Mesothelial cell of epicardium (in vitro differentiated cells): ENCODE measurements at regions not wholly inside any gene's neighbourhood (a gene's known extent, or its start where the extent isn't known, plus 50 kb on each side); places are given as distances from the start of the nearest gene placed in this dataset.

ENCODE experiments used
- DNase-seq, 2 experiments: peaks; one replicate each; pipeline ENCODE4 v3.0.0; 2021; ENCODE audit warnings: low spot score in 2 of 2; ENCODE audit not compliant: unreplicated experiment in 2 of 2
- H3K27ac Mint-ChIP-seq: 2 replicates; pipeline ENCODE4 v1.8.0; 2021; ENCODE audit warnings: mixed read lengths
- H3K27me3 Mint-ChIP-seq: 2 replicates; pipeline ENCODE4 v1.8.0; 2021; ENCODE audit warnings: low read depth, mixed read lengths
- H3K36me3 Mint-ChIP-seq: 2 replicates; pipeline ENCODE4 v1.8.0; 2021; ENCODE audit warnings: mixed read lengths
- H3K4me1 Mint-ChIP-seq: 2 replicates; pipeline ENCODE4 v1.8.0; 2021; ENCODE audit warnings: mixed read lengths
- H3K4me3 Mint-ChIP-seq: 2 replicates; pipeline ENCODE4 v1.8.0; 2021; ENCODE audit warnings: mild to moderate bottlenecking, moderate library complexity, mixed read lengths
- H3K9me3 Mint-ChIP-seq: 2 replicates; pipeline ENCODE4 v1.8.0; 2021; ENCODE audit warnings: mixed read lengths
- TF ChIP-seq, protein P1 (sequence below): fragments of 200-600 bp; sonication (generic); IDR thresholded peaks from one replicate; pipeline ENCODE4 v1.5.0; 2021; ENCODE audit warnings: antibody characterized with exemption; ENCODE audit not compliant: unreplicated experiment

DNA sequence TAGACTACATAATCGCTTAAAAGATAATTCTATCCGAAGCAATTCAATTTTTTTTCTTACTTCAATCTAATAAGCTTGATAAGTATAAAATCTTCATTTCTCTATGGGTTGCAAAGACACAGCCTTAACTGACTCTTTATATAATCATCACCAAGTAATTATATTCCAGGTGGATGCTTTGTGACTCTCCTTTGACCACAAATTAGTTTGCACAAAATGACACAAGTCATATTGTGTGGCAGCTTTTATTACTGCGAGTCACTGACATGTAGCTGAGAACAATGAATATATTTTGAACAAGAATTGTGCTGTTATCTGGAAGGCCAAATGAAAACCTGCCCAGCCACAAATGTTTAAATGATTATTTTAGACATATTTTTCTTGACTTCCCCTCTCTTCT, 1727.8 kb downstream of the ARAP2 start:
- TF ChIP-seq, protein P1, sequence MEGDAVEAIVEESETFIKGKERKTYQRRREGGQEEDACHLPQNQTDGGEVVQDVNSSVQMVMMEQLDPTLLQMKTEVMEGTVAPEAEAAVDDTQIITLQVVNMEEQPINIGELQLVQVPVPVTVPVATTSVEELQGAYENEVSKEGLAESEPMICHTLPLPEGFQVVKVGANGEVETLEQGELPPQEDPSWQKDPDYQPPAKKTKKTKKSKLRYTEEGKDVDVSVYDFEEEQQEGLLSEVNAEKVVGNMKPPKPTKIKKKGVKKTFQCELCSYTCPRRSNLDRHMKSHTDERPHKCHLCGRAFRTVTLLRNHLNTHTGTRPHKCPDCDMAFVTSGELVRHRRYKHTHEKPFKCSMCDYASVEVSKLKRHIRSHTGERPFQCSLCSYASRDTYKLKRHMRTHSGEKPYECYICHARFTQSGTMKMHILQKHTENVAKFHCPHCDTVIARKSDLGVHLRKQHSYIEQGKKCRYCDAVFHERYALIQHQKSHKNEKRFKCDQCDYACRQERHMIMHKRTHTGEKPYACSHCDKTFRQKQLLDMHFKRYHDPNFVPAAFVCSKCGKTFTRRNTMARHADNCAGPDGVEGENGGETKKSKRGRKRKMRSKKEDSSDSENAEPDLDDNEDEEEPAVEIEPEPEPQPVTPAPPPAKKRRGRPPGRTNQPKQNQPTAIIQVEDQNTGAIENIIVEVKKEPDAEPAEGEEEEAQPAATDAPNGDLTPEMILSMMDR, result no peak
- H3K27ac Mint-ChIP-seq, result no peak overlapping the region
- no peaks in the 10 kb centered on the region for H3K27me3 Mint-ChIP-seq
- H3K36me3 Mint-ChIP-seq, result peaks cover 4% of the 10 kb centered on the region
- DNase-seq, result no peak
- peaks cover 16% of the 10 kb centered on the region for H3K4me1 Mint-ChIP-seq
- H3K4me3 Mint-ChIP-seq, result no peak overlapping the region
- peaks cover 14% of the 10 kb centered on the region for H3K9me3 Mint-ChIP-seq

DNA sequence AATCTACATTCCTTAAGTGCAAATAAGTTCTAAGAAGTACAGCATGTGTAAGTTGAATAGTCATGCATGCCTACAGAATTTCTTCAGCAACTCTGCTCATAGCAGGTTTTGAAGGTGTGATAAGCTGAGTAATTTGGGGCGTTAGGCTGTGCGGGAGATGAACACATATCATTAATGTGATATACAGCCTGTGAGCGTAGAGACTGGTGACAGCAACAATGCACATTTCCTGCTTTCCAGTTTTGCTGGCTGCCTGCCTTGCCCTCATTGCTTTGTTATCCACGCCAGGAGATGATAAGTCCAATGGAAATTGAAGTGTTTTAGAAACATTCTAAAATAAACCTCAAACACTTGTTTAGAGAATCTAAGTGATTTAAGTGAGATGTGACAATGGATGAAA, 1709.4 kb downstream of the ARAP2 start:
- Mint-ChIP-seq H3K4me3 (no peak overlapping the region), H3K27ac (no peak overlapping the region), H3K36me3 (no peaks in the 10 kb centered on the region), H3K9me3 (no peaks in the 10 kb centered on the region), H3K4me1 (peaks cover 11% of the 10 kb centered on the region), H3K27me3 (no peaks in the 10 kb centered on the region)
- TF ChIP-seq, protein P1, result no peak
- no peak for DNase-seq

DNA sequence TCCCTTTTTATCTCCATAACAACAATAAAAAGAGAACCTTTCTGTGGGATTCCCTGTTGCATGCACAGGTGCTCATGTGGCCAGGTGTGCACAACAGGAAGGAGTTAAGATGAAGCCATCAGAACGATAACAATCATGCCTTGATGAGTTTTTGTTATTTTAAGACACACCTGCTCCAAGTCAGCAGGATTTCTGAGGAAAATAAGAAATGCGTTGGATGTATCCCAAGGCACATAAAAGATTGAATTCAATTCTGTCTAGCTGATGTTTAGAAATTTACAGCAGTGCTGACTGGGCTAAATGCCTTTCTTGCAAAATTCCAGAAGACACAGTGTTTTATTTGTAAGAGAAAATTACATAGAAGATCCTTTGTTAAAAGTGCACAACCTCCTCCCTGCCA, 1678.2 kb downstream of the ARAP2 start:
- H3K4me1 Mint-ChIP-seq, result no peaks in the 10 kb centered on the region
- TF ChIP-seq, protein P1, result no peak

DNA sequence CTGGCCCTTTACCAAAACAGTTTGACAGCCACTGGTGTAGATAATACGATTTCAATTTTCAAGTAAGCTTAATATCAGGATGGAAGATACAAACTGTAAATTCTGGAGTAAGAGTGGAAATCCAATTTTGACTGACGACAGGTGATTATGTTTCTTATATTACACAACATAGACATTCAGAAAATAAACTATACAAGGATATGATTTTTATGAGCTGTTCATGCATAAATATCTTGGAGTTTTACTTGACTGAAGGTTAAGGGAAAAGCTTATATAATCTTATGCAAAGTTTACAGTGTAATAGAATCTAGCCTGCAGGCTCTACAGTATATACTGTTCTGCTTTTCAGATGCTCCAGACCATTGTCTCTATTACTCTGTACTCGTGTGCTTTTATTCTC, 1672.3 kb downstream of the ARAP2 start:
- H3K27me3 Mint-ChIP-seq, result peaks cover 2% of the 10 kb centered on the region
- H3K9me3 Mint-ChIP-seq, result peaks cover 3% of the 10 kb centered on the region
- H3K4me1 Mint-ChIP-seq, result peaks cover 10% of the 10 kb centered on the region

More for the DNA sequence above, 1678.2 kb downstream of the ARAP2 start:
- Mint-ChIP-seq H3K9me3 (peaks cover 3% of the 10 kb centered on the region), H3K36me3 (no peaks in the 10 kb centered on the region), H3K27ac (no peak overlapping the region), H3K4me3 (no peak overlapping the region), H3K27me3 (no peaks in the 10 kb centered on the region)
- no peak for DNase-seq

DNA sequence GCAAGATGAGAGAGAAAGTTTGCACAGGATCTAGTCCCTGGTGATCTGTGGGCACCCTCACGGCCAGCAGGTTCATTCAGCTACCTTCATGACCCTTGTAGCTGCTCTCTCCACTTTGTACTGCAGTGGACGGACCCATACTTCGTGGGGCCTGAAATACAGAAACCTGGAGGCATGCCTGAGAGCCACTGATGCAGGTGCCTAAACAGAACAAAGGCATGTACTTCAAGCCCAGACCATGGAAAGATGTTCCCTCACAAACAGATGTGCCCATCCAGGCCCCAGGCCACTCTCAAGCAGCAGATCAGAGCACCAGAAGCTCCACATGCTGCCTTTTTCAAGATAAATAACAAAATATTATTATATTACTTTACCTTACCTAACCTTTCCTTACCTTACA, 1629.0 kb downstream of the ARAP2 start:
- Mint-ChIP-seq H3K9me3 (peaks cover 4% of the 10 kb centered on the region), H3K27me3 (no peaks in the 10 kb centered on the region), H3K36me3 (no peaks in the 10 kb centered on the region), H3K4me3 (no peak overlapping the region), H3K4me1 (peaks cover 5% of the 10 kb centered on the region), H3K27ac (no peak overlapping the region)
- TF ChIP-seq, protein P1, result no peak
- no peak for DNase-seq

More for the DNA sequence above, 1672.3 kb downstream of the ARAP2 start:
- Mint-ChIP-seq H3K4me3 (no peak overlapping the region), H3K27ac (no peak overlapping the region), H3K36me3 (no peaks in the 10 kb centered on the region)
- no peak for DNase-seq
- TF ChIP-seq, protein P1, result no peak
